ENCODE measurements at regions not wholly inside any gene's neighbourhood (a gene's known extent, or its start where the extent isn't known, plus 50 kb on each side); places are given as distances from the start of the nearest gene placed in this dataset.

DNA sequence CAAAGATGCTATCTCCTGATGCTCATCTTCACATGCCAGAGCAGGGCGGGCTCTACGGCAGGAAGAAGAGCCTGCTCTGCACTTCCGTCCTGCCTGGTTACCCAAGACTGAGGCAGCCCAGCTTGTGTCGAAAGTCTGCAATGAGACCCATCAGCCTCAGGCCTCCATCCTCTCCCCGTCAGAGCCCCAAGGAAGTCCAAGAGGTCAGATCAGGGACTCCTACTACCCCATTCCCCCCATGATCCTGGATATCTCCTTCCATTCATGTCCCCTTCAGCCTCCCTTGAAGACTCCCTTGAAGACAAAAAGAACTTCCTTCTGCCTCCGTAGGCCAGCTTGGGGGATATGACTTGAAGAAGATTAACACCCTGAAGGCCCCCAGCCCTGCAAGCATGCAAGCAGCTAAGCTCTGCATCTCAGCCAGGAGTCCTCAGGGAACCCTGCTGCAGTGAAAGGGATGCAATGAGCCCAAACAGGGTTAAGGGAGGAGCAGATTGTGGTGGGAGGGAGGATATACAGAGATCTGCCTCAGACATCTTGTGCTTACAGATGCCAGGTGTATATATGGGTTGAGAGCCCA, 85.6 kb downstream of the TRIM29 start:
- TF ChIP-seq, protein P1, sequence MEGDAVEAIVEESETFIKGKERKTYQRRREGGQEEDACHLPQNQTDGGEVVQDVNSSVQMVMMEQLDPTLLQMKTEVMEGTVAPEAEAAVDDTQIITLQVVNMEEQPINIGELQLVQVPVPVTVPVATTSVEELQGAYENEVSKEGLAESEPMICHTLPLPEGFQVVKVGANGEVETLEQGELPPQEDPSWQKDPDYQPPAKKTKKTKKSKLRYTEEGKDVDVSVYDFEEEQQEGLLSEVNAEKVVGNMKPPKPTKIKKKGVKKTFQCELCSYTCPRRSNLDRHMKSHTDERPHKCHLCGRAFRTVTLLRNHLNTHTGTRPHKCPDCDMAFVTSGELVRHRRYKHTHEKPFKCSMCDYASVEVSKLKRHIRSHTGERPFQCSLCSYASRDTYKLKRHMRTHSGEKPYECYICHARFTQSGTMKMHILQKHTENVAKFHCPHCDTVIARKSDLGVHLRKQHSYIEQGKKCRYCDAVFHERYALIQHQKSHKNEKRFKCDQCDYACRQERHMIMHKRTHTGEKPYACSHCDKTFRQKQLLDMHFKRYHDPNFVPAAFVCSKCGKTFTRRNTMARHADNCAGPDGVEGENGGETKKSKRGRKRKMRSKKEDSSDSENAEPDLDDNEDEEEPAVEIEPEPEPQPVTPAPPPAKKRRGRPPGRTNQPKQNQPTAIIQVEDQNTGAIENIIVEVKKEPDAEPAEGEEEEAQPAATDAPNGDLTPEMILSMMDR (conservative IDR thresholded peaks at IDR 0.05 in 1 of 2, IDR thresholded peaks at IDR 0.05 in 1 of 2; ENCODE audit: extremely low read depth in 1 of 2, insufficient read depth in 1 of 2, low read depth in 1 of 2, low read length in 2 of 2) = no peak
- no peak for TF ChIP-seq EZH2 (IDR thresholded peaks at IDR 0.05; ENCODE audit: borderline replicate concordance, low read length)
